VCaP (cell line): ENCODE measurements at regions not wholly inside any gene's neighbourhood (a gene's known extent, or its start where the extent isn't known, plus 50 kb on each side); places are given as distances from the start of the nearest gene placed in this dataset.
"Not testable (repeated sequence)": the region's sequence is repeated elsewhere in the genome, so short reads cannot be mapped to it uniquely, and the experiment has no call there.

Source experiments
- H3K27ac ChIP-seq: fragments of 450-650 bp; 2 replicates; pipeline ENCODE4 v1.5.1; 2017
- CTCF ChIP-seq: fragments of 450-650 bp; conservative IDR thresholded peaks from 2 replicates; pipeline ENCODE4 v1.5.1; 2017; ENCODE audit warnings: mild to moderate bottlenecking, moderate library complexity

- H3K27ac ChIP-seq, result no peak overlapping the region
- TF ChIP-seq CTCF, result no peak
Observed at GRCh38 chr2:138879931-138880330, 99.7 kb upstream of the NXPH2 start.

- H3K27ac ChIP-seq, result no peak overlapping the region
- no peak for TF ChIP-seq CTCF
Observed at GRCh38 chr2:138877421-138877820, 97.2 kb upstream of the NXPH2 start.

- no peak overlapping the region for H3K27ac ChIP-seq
- TF ChIP-seq CTCF, result no peak
Observed at GRCh38 chr2:138874251-138874650, 94.1 kb upstream of the NXPH2 start.

- H3K27ac ChIP-seq, result not testable (repeated sequence)
Observed at GRCh38 chr2:138872116-138872515, 91.9 kb upstream of the NXPH2 start.

- no peak for TF ChIP-seq CTCF
- no peak overlapping the region for H3K27ac ChIP-seq
Observed at GRCh38 chr2:138871312-138871711, 91.1 kb upstream of the NXPH2 start.

GRCh38 chr2:138867341-138867740, 87.2 kb upstream of the NXPH2 start:
- no peak overlapping the region for H3K27ac ChIP-seq
- TF ChIP-seq CTCF, result no peak

GRCh38 chr2:138866797-138867196, 86.6 kb upstream of the NXPH2 start:
- TF ChIP-seq CTCF, result no peak
- H3K27ac ChIP-seq, result no peak overlapping the region

GRCh38 chr2:138853761-138854160, 73.6 kb upstream of the NXPH2 start:
- H3K27ac ChIP-seq, result no peak overlapping the region
- no peak for TF ChIP-seq CTCF
